ENCODE measurements at regions not wholly inside any gene's neighbourhood (a gene's known extent, or its start where the extent isn't known, plus 50 kb on each side); places are given as distances from the start of the nearest gene placed in this dataset.
A peak's percentile ranks its signal among the peaks of the same experiment; 100 is the strongest.

DNA sequence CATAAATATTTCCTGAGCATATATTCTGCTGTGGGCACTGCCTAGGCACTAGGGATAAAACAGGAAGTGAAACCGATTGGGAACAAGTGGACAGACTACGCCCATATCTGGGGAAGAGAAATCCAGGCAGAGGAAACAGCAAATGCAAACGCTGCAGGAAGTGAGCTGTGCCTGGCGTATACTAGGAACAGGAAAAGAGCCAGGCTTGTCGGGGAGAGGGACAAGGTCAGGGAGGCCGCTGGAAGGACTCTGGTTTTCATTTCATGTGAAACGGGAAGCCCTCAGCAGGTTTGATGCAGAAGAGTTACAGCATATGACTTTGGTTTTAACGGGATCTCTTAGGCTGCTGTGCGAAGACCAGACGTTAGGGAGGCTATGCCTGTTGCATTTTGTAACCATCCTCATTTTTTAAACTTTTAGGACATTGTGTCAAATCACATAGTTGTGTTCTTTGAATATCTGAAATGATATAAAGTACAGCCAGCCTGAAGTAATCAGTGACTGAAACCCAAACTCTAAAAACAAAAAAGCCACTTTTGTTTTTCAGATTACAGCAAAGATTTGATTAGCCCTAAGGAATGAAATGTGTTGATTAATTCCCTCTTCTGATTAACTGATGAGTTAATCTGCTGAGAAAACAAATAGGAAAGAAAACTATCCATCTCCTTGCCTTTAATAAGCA lies 110.2 kb upstream of the PIEZO2 start:
- Histone ChIP-seq H3K4me3 (no peak overlapping the region), H3K36me3 (no peaks in the 10 kb centered on the region), H3K27ac (no peak overlapping the region), H3K27me3 (no peaks in the 10 kb centered on the region), H3K9me3 (peaks cover 0 to 6% (median 6%) of the 10 kb centered on the region in 3 donors), H3K4me1 (no peaks in the 10 kb centered on the region)
- intact Hi-C loops (cut with DNase I; ENCODE audit: low total_unique reads): no loop called here
- DNase-seq: peak in 1 of 2 donors; percentile 63
- TF ChIP-seq, protein P1, sequence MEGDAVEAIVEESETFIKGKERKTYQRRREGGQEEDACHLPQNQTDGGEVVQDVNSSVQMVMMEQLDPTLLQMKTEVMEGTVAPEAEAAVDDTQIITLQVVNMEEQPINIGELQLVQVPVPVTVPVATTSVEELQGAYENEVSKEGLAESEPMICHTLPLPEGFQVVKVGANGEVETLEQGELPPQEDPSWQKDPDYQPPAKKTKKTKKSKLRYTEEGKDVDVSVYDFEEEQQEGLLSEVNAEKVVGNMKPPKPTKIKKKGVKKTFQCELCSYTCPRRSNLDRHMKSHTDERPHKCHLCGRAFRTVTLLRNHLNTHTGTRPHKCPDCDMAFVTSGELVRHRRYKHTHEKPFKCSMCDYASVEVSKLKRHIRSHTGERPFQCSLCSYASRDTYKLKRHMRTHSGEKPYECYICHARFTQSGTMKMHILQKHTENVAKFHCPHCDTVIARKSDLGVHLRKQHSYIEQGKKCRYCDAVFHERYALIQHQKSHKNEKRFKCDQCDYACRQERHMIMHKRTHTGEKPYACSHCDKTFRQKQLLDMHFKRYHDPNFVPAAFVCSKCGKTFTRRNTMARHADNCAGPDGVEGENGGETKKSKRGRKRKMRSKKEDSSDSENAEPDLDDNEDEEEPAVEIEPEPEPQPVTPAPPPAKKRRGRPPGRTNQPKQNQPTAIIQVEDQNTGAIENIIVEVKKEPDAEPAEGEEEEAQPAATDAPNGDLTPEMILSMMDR (IDR thresholded peaks at IDR 0.05): no peak

DNA sequence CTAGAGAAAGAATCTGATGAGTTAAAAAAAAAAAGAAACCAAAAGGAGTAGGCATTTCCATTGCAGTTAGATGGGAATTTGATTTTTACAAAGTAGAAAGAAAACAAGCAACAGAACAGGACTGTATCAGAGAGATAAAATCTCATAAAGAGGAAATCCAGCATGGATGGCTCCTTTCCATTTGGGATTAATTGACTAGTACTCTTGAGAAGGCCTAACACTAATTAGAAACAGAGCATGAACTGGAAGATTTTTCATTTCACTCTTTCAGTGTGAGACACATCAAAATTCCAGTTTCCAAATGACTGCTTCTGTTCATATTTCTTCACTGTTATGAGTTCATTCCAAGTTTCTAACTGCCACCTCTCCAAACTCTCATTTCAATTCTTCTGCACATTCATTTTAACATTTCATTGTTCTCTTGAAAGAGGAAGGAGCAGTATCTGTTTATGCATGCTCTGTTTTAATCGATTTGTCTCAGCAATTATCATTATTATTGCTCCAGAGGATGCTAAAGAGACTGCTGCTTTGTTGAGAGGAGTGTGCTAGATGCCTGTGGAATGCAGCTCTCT lies 108.8 kb upstream of the PIEZO2 start:
- TF ChIP-seq, protein P1 (IDR thresholded peaks at IDR 0.05): no peak
- H3K4me3 ChIP-seq: no peak overlapping the region
- no peaks in the 10 kb centered on the region for H3K27me3 ChIP-seq
- H3K27ac ChIP-seq: no peak overlapping the region
- no peaks in the 10 kb centered on the region for H3K36me3 ChIP-seq
- DNase-seq: no peak
- intact Hi-C loops (cut with DNase I; ENCODE audit: low total_unique reads): no loop called here
- H3K4me1 ChIP-seq: no peaks in the 10 kb centered on the region
- H3K9me3 ChIP-seq: no peaks in the 10 kb centered on the region

DNA sequence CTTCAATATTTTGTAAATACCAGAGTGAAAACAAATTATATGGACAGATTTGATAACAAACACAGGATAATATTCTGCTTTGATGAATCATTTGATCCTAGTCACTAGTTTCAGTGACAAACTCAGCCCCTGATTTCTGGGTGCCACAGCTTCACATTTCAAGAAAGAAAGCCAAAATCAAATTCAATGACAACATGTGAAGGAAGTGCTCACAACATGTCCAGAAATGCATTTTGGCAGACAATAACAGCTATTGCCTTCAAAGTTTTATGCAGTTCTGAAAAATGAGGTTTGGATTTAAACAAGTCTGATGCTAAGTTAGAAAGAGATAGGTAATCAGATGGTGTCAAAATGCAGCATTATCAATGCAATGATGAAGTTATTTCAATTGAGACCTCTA lies 106.9 kb upstream of the PIEZO2 start:
- intact Hi-C loops (cut with DNase I; ENCODE audit: low total_unique reads): no loop called here
- H3K27me3 ChIP-seq: no peaks in the 10 kb centered on the region
- no peak overlapping the region for H3K27ac ChIP-seq
- H3K4me1 ChIP-seq: no peaks in the 10 kb centered on the region
- no peaks in the 10 kb centered on the region for H3K36me3 ChIP-seq
- TF ChIP-seq, protein P1 (IDR thresholded peaks at IDR 0.05): no peak
- no peaks in the 10 kb centered on the region for H3K9me3 ChIP-seq
- no peak overlapping the region for H3K4me3 ChIP-seq
- DNase-seq: no peak

DNA sequence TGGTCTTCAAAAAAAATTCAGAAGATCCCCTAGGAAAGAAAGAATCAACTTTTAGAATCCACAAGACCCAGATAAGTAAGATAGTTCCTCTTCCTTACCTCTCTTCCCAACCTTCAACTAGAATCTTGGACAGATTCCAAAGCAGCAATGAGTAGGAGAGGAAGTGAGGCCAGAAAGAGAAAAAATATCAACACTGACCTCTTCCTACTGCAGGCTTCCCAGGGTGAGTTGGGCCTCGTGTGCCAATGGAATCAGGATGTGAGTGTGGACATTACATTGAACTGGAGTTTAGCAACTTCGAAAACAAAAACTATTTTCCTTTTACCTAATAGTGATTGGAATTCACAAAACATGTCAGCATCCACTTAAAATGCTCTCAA lies 102.5 kb upstream of the PIEZO2 start:
- no peak overlapping the region for H3K27ac ChIP-seq
- no peak for DNase-seq
- no peaks in the 10 kb centered on the region for H3K27me3 ChIP-seq
- H3K4me1 ChIP-seq: no peaks in the 10 kb centered on the region
- no peak overlapping the region for H3K4me3 ChIP-seq
- no peaks in the 10 kb centered on the region for H3K36me3 ChIP-seq
- no peaks in the 10 kb centered on the region for H3K9me3 ChIP-seq
- intact Hi-C loops (cut with DNase I; ENCODE audit: low total_unique reads): no loop called here
- TF ChIP-seq, protein P1 (IDR thresholded peaks at IDR 0.05): no peak

DNA sequence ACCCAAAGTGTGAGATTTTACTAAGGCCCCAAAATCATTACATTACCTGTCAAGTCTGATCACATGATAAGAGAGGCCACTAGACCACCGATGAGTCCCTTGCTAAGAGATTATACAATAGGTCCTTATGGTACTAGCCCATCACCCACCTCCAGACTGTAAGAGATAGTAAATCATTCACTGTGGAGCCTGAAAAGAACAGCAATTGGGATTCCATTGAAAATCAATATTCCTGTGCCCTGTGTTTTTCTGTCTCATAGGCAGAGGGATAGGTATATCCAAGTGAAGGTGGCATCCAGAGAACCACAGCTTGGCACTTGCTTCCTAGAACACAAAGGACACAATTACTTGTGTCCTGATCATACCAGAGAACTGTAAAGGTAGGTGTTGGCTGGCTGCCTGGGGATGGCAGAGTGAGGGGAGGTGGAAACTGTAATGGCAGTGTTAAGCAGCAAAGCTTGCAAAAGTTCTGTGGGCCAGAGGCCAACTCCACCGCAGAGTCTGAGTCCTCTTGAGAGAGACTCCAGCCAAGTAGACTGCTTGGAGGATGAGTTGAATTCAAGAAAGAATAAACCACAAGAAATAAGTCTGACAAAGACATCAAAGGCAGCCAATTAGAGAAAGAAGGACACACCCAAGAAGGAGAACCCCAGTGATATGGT lies 102.0 kb upstream of the PIEZO2 start:
- Histone ChIP-seq H3K36me3 (no peaks in the 10 kb centered on the region), H3K27ac (no peak overlapping the region), H3K27me3 (no peaks in the 10 kb centered on the region), H3K9me3 (no peaks in the 10 kb centered on the region), H3K4me3 (no peak overlapping the region), H3K4me1 (no peaks in the 10 kb centered on the region)
- DNase-seq: peak in 1 of 2 donors; percentile 29
- TF ChIP-seq, protein P1 (IDR thresholded peaks at IDR 0.05): no peak
- intact Hi-C loops (cut with DNase I; ENCODE audit: low total_unique reads): no loop called here

All from tibial artery (tissue), 4 donors.